ENCODE measurements at regions not wholly inside any gene's neighbourhood (a gene's known extent, or its start where the extent isn't known, plus 50 kb on each side); places are given as distances from the start of the nearest gene placed in this dataset.

DNA sequence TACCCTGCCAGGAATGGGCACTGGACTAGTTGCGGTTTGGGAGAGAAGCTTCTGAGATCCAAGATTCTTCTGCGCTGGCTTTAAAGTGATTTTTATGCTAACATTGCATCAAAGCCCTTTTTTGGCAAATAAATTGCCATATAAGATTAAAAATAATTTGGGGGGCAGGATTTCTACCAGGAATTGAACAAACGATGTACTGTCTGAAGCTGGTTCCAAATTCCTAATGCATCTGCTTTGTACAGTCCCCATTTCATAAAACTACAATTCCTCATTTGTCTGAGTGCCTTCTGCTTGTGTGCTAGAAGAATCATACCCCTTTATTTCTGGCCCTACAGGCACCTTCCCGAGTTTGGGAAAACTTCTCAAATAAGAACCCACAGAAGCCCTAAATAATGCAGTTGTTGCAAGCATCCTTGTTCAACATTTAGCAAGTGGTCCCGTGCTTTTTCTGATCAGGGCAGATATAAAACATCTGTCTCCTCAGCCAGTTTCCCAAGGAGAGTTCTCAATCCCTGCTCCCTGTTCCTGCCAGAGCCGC, 349.7 kb downstream of the PTEN start:
- no peak for DNase-seq

DNA sequence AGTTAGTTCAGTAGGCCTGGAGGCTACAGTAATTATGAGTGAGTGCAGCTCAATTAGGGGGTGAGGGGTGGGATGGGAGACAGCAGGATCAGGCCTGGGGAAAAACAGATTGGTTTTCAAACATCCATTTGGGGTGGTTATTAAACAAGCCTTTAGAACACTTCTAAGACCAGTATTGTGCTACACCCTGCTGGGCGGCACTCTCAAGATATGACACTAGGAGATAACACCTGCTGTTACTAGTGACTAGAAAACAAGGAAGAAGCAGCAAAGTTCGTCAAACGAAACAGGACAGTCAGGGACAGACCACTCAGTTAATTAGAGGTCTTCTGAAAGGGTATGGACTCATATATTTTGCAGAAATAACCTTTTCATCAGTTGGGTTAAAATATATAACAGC, 353.6 kb downstream of the PTEN start:
- no peak for DNase-seq

DNA sequence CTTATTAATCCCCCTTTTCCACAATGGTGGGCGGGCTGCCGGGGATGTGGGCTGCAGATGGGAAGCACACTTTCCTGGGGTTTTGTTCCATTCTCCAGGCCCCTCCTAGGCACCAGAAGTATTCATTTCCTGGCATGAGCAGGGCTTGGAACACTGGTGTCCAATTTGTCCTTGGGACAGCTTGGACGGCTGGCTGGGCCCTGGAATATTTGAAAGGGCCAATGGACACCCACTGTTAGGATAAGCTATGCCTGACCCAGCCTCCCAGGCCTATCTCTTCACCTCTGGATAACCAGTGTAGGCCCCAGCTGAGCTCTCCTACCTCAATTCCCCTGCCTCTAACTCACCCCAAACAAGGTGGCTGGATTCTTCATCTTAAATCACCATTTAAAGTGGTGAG, 354.9 kb downstream of the PTEN start:
- no peak for DNase-seq

DNA sequence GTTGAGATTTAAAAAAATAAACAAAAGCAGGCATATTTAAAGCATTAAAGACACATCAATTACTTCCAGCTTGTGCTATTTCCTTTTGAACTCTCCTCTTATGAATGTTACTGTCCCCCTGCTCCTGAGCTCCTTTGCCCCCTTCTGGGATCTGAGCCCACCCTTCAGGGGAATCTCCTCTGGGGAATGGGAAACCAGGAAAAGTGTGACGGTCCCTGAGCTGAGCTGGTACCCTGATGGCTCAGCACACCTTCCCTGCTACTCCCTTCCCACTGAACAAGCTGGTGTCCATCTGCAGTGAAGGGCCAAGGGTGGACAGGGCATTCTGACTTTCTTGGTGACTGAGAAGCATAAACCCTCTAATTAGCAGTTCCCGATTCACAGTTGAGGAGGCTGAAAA, 356.3 kb downstream of the PTEN start:
- DNase-seq, result no peak

DNA sequence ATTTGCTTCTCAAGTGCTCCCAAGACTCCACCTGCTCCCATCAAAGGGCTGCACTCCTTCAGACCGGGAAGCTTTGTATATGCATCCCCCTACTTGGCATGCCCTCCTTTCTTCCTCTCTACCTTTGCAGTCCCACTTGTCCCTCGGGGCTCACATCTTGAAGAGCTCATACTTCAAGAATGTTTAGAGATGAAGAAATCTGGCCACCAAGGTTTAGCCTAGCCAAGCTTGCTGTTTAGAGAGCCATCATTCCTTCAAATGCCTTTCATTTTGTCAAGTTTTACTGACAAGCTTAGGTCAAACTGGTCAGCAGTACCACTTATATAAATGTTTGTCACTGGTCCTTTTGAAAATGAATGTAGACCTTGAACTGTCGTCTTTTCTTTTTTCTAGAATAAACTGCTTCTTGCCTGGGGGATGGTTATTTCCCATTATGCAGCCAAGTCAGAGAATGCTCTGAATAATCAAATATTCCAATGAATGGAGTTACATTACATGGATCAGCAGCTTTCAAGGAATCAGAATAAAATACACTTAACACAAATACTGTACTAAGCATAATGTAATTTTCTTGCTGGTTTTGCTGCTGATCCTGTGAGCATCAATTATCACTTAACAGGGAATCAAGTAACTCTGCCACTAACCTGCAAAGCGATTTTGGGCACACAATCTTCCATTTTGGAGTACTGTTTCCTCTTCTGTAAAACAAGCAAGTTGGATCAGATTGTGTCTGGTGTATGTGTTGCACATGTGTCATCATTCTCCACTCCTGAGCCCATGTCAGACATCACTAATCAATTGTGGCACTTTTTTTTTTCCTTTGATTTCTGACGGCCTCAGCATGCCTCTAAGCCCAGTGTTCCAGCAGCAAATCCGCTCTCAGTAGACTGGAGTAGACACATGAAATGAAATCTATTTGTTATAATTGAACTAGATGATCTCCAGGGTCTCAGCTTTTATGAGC, 357.9 kb downstream of the PTEN start:
- no peak for DNase-seq

DNA sequence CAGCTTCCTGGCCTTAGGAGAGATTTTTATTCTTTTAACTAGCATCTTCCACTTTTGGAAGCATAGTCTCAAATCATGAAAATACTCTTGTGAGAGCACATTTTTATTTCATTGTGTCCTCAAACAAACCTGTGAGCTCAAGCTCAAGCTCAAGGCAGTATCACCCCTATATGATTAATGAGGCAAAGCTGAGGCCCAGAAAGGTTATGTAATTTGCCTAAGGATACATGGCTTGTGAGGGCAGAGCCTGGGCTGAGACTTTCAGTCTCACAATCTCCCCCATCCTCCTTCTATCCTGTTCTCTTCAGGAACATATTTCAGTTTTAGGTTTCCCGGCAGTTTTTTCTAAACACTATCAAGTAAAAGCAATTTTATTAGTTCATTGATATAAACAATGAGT, 359.5 kb downstream of the PTEN start:
- no peak for DNase-seq

Measured in NCI-H345 (cell line).